HEK293 (cell line): ENCODE measurements at regions not wholly inside any gene's neighbourhood (a gene's known extent, or its start where the extent isn't known, plus 50 kb on each side); places are given as distances from the start of the nearest gene placed in this dataset.

ENCODE experiments used
- CTCF ChIA-PET: fragments of 350-600 bp; formaldehyde crosslinking; extraction: SDS; loops from one replicate; lab custom pipeline; 2021; ENCODE audit warnings: antibody characterized with exemption; lab: Yijun Ruan, JAX
- POLR2A ChIA-PET: fragments of 300-600 bp; formaldehyde crosslinking; extraction: SDS; loops from one replicate; lab custom pipeline; 2020; ENCODE audit warnings: antibody characterized with exemption, inconsistent platforms; lab: Yijun Ruan, JAX
- H3K27ac ChIP-seq: fragments of 200-500 bp; sonication (Bioruptor generic); 2 replicates; pipeline ENCODE4 v1.5.1; 2014; ENCODE audit warnings: low read depth, low read length, control low read depth, inconsistent platforms; ENCODE audit errors: extremely low read depth
- H3K36me3 ChIP-seq, 2 experiments: fragments of 200-500 bp in 1 of 2; sonication (Bioruptor generic) in 1 of 2; 1 replicate in 1 of 2; 2 replicates in 1 of 2; pipeline ENCODE4 v1.5.1; 2014 to 2017; ENCODE audit warnings: inconsistent platforms in 2 of 2, low read length in 2 of 2; ENCODE audit not compliant: control insufficient read depth in 2 of 2, insufficient read depth in 1 of 2
- H3K4me1 ChIP-seq: fragments of 200-500 bp; sonication (Bioruptor generic); 2 replicates; pipeline ENCODE4 v1.5.1; 2014; ENCODE audit warnings: mild to moderate bottlenecking, low read length, inconsistent platforms; ENCODE audit not compliant: control insufficient read depth, insufficient read depth
- H3K4me3 ChIP-seq: 2 replicates; pipeline ENCODE4 v1.5.1; 2011; ENCODE audit warnings: low read depth, mild to moderate bottlenecking, control low read depth, low read length, moderate library complexity
- H3K9me3 ChIP-seq: fragments of 200-500 bp; sonication (Bioruptor generic); 2 replicates; pipeline ENCODE4 v1.5.1; 2014; ENCODE audit warnings: low read depth, low read length, inconsistent platforms; ENCODE audit not compliant: control insufficient read depth, insufficient read depth
- FEZF1 ChIP-seq: fragments of 450-650 bp; formaldehyde crosslinking; IDR thresholded peaks from 2 replicates; pipeline ENCODE4 v1.5.1; 2016; ENCODE audit warnings: missing biosample characterization, missing genetic modification characterization
- GLI2 ChIP-seq: fragments of 450-650 bp; formaldehyde crosslinking; IDR thresholded peaks from 2 replicates; pipeline ENCODE4; 2017; ENCODE audit warnings: missing biosample characterization, missing genetic modification characterization, low read depth, borderline replicate concordance
- GLIS1 ChIP-seq: fragments of 450-650 bp; formaldehyde crosslinking; IDR thresholded peaks from 2 replicates; pipeline ENCODE4 v1.5.1; 2016; ENCODE audit warnings: missing biosample characterization, missing genetic modification characterization
- KLF1 ChIP-seq: fragments of 450-650 bp; formaldehyde crosslinking; IDR thresholded peaks from 2 replicates; pipeline ENCODE4 v1.5.1; 2016; ENCODE audit warnings: missing biosample characterization, missing genetic modification characterization
- KLF16 ChIP-seq: fragments of 450-650 bp; formaldehyde crosslinking; IDR thresholded peaks from 2 replicates; pipeline ENCODE4 v1.5.1; 2017; ENCODE audit warnings: missing biosample characterization, missing genetic modification characterization
- MEIS1 ChIP-seq: sonication (generic); formaldehyde crosslinking; IDR thresholded peaks from 2 replicates; pipeline ENCODE4 v1.8.1; 2022; ENCODE audit warnings: missing genetic modification reagents, mild to moderate bottlenecking, borderline replicate concordance
- MZF1 ChIP-seq: fragments of 450-650 bp; formaldehyde crosslinking; IDR thresholded peaks from 2 replicates; pipeline ENCODE4 v1.5.1; 2017; ENCODE audit warnings: missing biosample characterization, missing genetic modification characterization, borderline replicate concordance
- ZBTB17 ChIP-seq: fragments of 450-650 bp; formaldehyde crosslinking; IDR thresholded peaks from 2 replicates; pipeline ENCODE4 v1.5.1; 2016; ENCODE audit warnings: missing biosample characterization, missing genetic modification characterization
- ZBTB8A ChIP-seq: fragments of 450-650 bp; formaldehyde crosslinking; IDR thresholded peaks from 2 replicates; pipeline ENCODE4 v1.5.1; 2016; ENCODE audit warnings: missing biosample characterization, missing genetic modification characterization
- ZNF2 ChIP-seq: fragments of 450-650 bp; formaldehyde crosslinking; IDR thresholded peaks from 2 replicates; pipeline ENCODE4 v1.5.1; 2016; ENCODE audit warnings: missing biosample characterization, missing genetic modification characterization
- ZNF211 ChIP-seq: fragments of 450-650 bp; formaldehyde crosslinking; IDR thresholded peaks from 2 replicates; pipeline ENCODE4 v1.5.1; 2016; ENCODE audit warnings: low read depth, missing biosample characterization, missing genetic modification characterization
- ZNF302 ChIP-seq: fragments of 450-650 bp; formaldehyde crosslinking; IDR thresholded peaks from 2 replicates; pipeline ENCODE4 v1.5.1; 2016; ENCODE audit warnings: missing biosample characterization, missing genetic modification characterization, low read depth
- ZNF473 ChIP-seq: fragments of 450-650 bp; formaldehyde crosslinking; IDR thresholded peaks from 2 replicates; pipeline ENCODE4 v1.5.1; 2017; ENCODE audit warnings: missing biosample characterization, missing genetic modification characterization
- ZNF48 ChIP-seq: fragments of 450-650 bp; formaldehyde crosslinking; IDR thresholded peaks from 2 replicates; pipeline ENCODE4 v1.5.1; 2016; ENCODE audit warnings: missing biosample characterization, missing genetic modification characterization
- ZNF510 ChIP-seq: fragments of 450-650 bp; formaldehyde crosslinking; IDR thresholded peaks from 2 replicates; pipeline ENCODE4 v1.5.1; 2018; ENCODE audit warnings: mild to moderate bottlenecking, missing genetic modification characterization, missing biosample characterization; ENCODE audit not compliant: insufficient replicate concordance
- ZNF544 ChIP-seq: fragments of 450-650 bp; formaldehyde crosslinking; IDR thresholded peaks from 2 replicates; pipeline ENCODE4 v1.5.0; 2017; ENCODE audit warnings: missing biosample characterization, missing genetic modification characterization
- ZNF548 ChIP-seq: fragments of 450-650 bp; formaldehyde crosslinking; IDR thresholded peaks from 2 replicates; pipeline ENCODE4 v1.5.1; 2016; ENCODE audit warnings: missing biosample characterization, missing genetic modification characterization
- ZNF654 ChIP-seq: fragments of 450-650 bp; formaldehyde crosslinking; IDR thresholded peaks from 2 replicates; pipeline ENCODE4 v1.5.1; 2016; ENCODE audit warnings: low read depth, missing biosample characterization, missing genetic modification characterization
- ZNF707 ChIP-seq: fragments of 450-650 bp; formaldehyde crosslinking; IDR thresholded peaks from 2 replicates; pipeline ENCODE4 v1.5.1; 2016; ENCODE audit warnings: missing biosample characterization, missing genetic modification characterization
- ZNF843 ChIP-seq: fragments of 450-650 bp; formaldehyde crosslinking; IDR thresholded peaks from 2 replicates; pipeline ENCODE4 v1.5.1; 2016; ENCODE audit warnings: missing biosample characterization, missing genetic modification characterization
- TF ChIP-seq, protein P1 (sequence below): fragments of 450-650 bp; formaldehyde crosslinking; IDR thresholded peaks from 2 replicates; pipeline ENCODE4 v1.5.1; 2016; ENCODE audit warnings: missing biosample characterization, missing genetic modification characterization
- TF ChIP-seq, protein P2 (sequence below): fragments of 450-650 bp; formaldehyde crosslinking; optimal IDR thresholded peaks from 2 replicates; pipeline ENCODE3; 2016; ENCODE audit warnings: missing biosample characterization, mild to moderate bottlenecking, missing genetic modification characterization
- TF ChIP-seq, protein P3 (sequence below): fragments of 450-650 bp; formaldehyde crosslinking; IDR thresholded peaks from 2 replicates; pipeline ENCODE4 v1.5.1; 2017; ENCODE audit warnings: missing biosample characterization, missing genetic modification characterization
- TF ChIP-seq, protein P4 (sequence below): fragments of 450-650 bp; formaldehyde crosslinking; IDR thresholded peaks from 2 replicates; pipeline ENCODE4 v1.5.1; 2016; ENCODE audit warnings: missing biosample characterization, missing genetic modification characterization
- TF ChIP-seq, protein P5 (sequence below): fragments of 450-650 bp; formaldehyde crosslinking; IDR thresholded peaks from 2 replicates; pipeline ENCODE4; 2016; ENCODE audit warnings: missing biosample characterization, missing genetic modification characterization
- TF ChIP-seq, protein P6 (sequence below): fragments of 450-650 bp; IDR thresholded peaks from 2 replicates; pipeline ENCODE4 v1.5.1; 2018; ENCODE audit warnings: missing biosample characterization, missing genetic modification characterization

DNA sequence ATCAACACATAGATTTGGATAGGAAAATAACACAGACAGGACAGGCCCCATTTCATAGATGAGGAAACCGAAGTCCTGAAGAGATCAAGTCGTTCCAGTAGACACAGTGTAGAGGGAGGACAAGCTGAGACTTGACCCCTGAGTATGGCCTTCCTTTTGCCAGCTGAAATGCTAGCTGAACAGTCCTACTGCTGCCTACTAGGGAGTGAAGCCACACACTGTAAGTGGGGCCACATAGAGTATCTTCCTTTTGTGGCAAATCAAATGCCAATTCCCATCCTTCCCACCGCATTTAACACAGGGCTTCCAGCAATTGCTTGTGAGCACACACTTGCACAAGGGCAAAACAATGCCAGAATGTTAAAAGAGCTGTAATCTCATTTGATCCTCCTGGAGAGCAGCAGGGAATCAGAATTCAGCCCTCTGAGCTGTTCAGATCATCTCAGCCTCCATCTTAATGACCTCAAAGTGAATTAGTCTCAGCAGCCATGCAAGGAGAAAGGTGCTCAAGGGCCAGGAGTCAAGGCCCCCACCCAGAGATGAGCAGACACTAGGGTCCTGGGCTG is 380.5 kb downstream of the EMP1 start:
- H3K4me1 ChIP-seq, result no peaks in the 10 kb centered on the region
- H3K27ac ChIP-seq, result no peak overlapping the region
- H3K36me3 ChIP-seq, result no peaks in the 10 kb centered on the region
- ChIA-PET CTCF (interaction anchor here (1.4 kb wide), 1 partner anchor 42 kb away, joined by 4 read pairs; no protein-coding TSS in a partner anchor), POLR2A (no interaction called here)
- H3K9me3 ChIP-seq, result no peaks in the 10 kb centered on the region
- TF ChIP-seq GLI2 (tag by site-specific recombination), result no peak
- TF ChIP-seq ZNF48 (tag by site-specific recombination), result no peak
- TF ChIP-seq ZNF654, result no peak
- no peak for TF ChIP-seq ZBTB8A (tag by site-specific recombination)
- no peak for TF ChIP-seq ZNF2 (tag by site-specific recombination)
- no peak for TF ChIP-seq GLIS1 (tag by site-specific recombination)
- TF ChIP-seq, protein P1, sequence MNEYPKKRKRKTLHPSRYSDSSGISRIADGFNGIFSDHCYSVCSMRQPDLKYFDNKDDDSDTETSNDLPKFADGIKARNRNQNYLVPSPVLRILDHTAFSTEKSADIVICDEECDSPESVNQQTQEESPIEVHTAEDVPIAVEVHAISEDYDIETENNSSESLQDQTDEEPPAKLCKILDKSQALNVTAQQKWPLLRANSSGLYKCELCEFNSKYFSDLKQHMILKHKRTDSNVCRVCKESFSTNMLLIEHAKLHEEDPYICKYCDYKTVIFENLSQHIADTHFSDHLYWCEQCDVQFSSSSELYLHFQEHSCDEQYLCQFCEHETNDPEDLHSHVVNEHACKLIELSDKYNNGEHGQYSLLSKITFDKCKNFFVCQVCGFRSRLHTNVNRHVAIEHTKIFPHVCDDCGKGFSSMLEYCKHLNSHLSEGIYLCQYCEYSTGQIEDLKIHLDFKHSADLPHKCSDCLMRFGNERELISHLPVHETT, result no peak
- TF ChIP-seq ZBTB17 (tag by site-specific recombination), result no peak
- no peak for TF ChIP-seq ZNF211 (tag by site-specific recombination)
- TF ChIP-seq ZNF510 (tag by site-specific recombination), result no peak
- TF ChIP-seq, protein P2, sequence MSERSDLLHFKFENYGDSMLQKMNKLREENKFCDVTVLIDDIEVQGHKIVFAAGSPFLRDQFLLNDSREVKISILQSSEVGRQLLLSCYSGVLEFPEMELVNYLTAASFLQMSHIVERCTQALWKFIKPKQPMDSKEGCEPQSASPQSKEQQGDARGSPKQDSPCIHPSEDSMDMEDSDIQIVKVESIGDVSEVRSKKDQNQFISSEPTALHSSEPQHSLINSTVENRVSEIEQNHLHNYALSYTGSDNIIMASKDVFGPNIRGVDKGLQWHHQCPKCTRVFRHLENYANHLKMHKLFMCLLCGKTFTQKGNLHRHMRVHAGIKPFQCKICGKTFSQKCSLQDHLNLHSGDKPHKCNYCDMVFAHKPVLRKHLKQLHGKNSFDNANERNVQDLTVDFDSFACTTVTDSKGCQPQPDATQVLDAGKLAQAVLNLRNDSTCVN, result no peak
- no peak for TF ChIP-seq ZNF544 (tag by site-specific recombination)
- no peak for TF ChIP-seq MEIS1 (CRISPR knock-in tag)
- TF ChIP-seq MZF1 (tag by site-specific recombination), result no peak
- TF ChIP-seq ZNF302 (tag by site-specific recombination), result no peak
- TF ChIP-seq, protein P3, sequence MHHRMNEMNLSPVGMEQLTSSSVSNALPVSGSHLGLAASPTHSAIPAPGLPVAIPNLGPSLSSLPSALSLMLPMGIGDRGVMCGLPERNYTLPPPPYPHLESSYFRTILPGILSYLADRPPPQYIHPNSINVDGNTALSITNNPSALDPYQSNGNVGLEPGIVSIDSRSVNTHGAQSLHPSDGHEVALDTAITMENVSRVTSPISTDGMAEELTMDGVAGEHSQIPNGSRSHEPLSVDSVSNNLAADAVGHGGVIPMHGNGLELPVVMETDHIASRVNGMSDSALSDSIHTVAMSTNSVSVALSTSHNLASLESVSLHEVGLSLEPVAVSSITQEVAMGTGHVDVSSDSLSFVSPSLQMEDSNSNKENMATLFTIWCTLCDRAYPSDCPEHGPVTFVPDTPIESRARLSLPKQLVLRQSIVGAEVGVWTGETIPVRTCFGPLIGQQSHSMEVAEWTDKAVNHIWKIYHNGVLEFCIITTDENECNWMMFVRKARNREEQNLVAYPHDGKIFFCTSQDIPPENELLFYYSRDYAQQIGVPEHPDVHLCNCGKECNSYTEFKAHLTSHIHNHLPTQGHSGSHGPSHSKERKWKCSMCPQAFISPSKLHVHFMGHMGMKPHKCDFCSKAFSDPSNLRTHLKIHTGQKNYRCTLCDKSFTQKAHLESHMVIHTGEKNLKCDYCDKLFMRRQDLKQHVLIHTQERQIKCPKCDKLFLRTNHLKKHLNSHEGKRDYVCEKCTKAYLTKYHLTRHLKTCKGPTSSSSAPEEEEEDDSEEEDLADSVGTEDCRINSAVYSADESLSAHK (tag by site-specific recombination), result no peak
- TF ChIP-seq ZNF843, result no peak
- TF ChIP-seq FEZF1, result no peak
- H3K4me3 ChIP-seq, result no peak overlapping the region

DNA sequence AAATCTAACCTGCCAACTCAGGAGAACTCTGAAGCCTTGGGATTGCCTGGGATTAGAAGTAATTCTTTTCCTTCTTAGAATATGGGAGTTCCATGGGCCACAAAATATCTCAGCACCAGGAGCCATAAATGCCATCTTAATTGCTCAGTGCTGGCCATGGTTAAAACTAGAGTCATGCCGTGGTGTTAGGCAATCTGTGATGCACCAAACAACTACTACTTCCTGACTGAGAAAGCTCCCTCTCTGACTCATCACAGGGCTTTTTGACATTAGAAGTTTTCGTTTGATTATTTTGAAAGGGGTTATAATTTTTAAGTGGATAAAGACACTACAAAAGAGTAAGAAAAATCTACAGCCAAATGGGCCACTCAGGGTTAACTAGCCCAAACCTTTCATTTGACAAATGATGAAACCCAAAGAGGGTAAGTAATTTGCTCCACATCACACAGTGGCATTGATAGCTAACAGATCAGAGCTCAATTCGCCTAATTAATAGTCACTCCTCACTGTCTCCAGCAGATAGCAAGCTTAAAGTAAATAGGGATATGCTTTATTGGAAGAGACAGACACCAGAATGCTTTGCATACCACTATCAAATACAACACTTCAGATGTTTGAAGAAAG is 377.3 kb downstream of the EMP1 start:
- CTCF ChIA-PET, result interaction anchor here (0.7 to 1.9 kb wide), 3 partner anchors 24 to 87 kb away, joined by 3 to 8 read pairs (median 4); no protein-coding TSS in a partner anchor
- H3K4me3 ChIP-seq, result no peak overlapping the region
- H3K27ac ChIP-seq, result no peak overlapping the region
- POLR2A ChIA-PET, result no interaction called here
- H3K4me1 ChIP-seq, result no peaks in the 10 kb centered on the region
- H3K36me3 ChIP-seq, result no peaks in the 10 kb centered on the region
- no peaks in the 10 kb centered on the region for H3K9me3 ChIP-seq
- TF ChIP-seq KLF16 (tag by site-specific recombination), result no peak
- no peak for TF ChIP-seq ZNF548 (tag by site-specific recombination)
- TF ChIP-seq, protein P4, sequence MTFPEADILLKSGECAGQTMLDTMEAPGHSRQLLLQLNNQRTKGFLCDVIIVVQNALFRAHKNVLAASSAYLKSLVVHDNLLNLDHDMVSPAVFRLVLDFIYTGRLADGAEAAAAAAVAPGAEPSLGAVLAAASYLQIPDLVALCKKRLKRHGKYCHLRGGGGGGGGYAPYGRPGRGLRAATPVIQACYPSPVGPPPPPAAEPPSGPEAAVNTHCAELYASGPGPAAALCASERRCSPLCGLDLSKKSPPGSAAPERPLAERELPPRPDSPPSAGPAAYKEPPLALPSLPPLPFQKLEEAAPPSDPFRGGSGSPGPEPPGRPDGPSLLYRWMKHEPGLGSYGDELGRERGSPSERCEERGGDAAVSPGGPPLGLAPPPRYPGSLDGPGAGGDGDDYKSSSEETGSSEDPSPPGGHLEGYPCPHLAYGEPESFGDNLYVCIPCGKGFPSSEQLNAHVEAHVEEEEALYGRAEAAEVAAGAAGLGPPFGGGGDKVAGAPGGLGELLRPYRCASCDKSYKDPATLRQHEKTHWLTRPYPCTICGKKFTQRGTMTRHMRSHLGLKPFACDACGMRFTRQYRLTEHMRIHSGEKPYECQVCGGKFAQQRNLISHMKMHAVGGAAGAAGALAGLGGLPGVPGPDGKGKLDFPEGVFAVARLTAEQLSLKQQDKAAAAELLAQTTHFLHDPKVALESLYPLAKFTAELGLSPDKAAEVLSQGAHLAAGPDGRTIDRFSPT (tag by site-specific recombination), result no peak
- TF ChIP-seq KLF1 (tag by site-specific recombination), result no peak
- TF ChIP-seq, protein P5, sequence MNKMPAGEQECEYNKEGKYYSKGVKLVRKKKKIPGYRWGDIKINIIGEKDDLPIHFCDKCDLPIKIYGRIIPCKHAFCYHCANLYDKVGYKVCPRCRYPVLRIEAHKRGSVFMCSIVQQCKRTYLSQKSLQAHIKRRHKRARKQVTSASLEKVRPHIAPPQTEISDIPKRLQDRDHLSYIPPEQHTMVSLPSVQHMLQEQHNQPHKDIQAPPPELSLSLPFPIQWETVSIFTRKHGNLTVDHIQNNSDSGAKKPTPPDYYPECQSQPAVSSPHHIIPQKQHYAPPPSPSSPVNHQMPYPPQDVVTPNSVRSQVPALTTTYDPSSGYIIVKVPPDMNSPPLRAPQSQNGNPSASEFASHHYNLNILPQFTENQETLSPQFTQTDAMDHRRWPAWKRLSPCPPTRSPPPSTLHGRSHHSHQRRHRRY (tag by site-specific recombination), result no peak
- TF ChIP-seq, protein P6, sequence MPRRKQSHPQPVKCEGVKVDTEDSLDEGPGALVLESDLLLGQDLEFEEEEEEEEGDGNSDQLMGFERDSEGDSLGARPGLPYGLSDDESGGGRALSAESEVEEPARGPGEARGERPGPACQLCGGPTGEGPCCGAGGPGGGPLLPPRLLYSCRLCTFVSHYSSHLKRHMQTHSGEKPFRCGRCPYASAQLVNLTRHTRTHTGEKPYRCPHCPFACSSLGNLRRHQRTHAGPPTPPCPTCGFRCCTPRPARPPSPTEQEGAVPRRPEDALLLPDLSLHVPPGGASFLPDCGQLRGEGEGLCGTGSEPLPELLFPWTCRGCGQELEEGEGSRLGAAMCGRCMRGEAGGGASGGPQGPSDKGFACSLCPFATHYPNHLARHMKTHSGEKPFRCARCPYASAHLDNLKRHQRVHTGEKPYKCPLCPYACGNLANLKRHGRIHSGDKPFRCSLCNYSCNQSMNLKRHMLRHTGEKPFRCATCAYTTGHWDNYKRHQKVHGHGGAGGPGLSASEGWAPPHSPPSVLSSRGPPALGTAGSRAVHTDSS (tag by site-specific recombination), result no peak
- TF ChIP-seq ZNF707 (tag by site-specific recombination), result no peak
- no peak for TF ChIP-seq ZNF473 (tag by site-specific recombination)
